Activated CD4-positive, alpha-beta T cell treated with anti-CD3 and anti-CD28 coated beads, Interleukin-2, Interleukin-4, amounts not matched to agents 100 ng/mL and 50 ng/mL, durations not matched to agents 16 hours and 8 hours (primary cell): ENCODE measurements at regions not wholly inside any gene's neighbourhood (a gene's known extent, or its start where the extent isn't known, plus 50 kb on each side); places are given as distances from the start of the nearest gene placed in this dataset.

Experiments used
- DNase-seq: peaks from one replicate; pipeline ENCODE4 v3.0.0-alpha.2; 2020; ENCODE audit warnings: low spot score

- DNase-seq: no peak
Measured at GRCh38 chr18:41237317-41237716, 717.7 kb upstream of the PIK3C3 start.

GRCh38 chr18:41231681-41232080 is 723.4 kb upstream of the PIK3C3 start:
- DNase-seq: no peak

GRCh38 chr18:41227993-41228392 is 727.0 kb upstream of the PIK3C3 start:
- DNase-seq: no peak

DNA sequence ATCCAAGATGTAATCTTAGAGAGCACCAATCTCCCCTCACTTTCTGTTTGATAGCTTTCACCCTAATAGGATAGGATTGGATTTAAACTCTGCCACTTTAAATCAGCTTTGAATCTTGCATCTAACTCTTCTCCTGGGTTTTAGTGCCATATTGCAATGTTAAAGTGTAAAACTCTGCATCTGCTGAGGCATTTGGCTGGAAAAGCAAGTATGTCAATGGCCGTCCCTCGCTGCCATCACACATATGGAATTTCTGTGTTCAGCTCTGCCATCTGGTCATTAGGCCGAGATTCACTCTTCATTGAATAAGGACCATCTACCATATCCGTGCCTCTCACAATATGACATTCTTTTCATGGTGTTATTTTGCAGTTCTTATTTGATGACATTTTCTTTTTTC is 728.1 kb upstream of the PIK3C3 start:
- DNase-seq: no peak

DNA sequence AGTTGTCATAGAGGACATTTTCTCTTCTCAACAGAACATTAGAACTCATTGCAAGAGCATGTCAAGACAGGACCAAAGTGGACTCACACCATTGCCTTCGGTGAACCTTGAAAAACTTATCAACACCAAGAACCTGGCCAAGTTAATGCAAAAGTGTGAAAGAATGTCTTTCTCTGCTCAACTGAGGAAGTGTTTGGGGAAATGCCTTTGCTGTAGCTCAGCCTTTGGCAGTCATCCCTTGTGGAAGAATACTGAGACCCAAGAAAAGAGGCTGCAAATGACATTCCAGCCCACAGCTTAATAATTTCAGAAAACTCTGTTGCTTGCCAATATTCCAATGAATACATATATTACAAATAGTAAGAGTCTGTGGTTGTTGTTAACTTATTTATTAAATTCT is 728.8 kb upstream of the PIK3C3 start:
- DNase-seq: no peak

- no peak for DNase-seq
Measured at GRCh38 chr18:41216341-41217003, 738.6 kb upstream of the PIK3C3 start.

GRCh38 chr18:41207706-41208105 is 747.3 kb upstream of the PIK3C3 start:
- DNase-seq: no peak

GRCh38 chr18:41206341-41206830 is 748.6 kb upstream of the PIK3C3 start:
- DNase-seq: no peak

DNA sequence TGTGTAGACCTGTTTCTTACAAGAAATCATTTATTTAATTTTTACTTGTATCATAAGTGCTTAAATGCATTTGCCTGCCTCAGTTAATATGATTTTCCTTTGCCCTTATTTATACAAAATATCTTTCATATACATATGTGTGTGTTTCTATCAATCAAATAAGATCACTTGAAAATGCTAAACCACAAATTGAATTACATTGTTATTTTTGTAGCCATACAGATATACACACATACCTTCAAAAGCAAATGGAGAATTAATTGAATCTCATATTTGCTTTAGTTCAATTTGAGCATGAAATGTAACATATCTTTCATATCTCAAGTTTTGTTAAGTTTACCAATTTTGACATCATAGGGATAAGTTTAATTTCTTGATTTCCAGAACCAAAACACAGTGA is 755.8 kb upstream of the PIK3C3 start:
- no peak for DNase-seq

DNA sequence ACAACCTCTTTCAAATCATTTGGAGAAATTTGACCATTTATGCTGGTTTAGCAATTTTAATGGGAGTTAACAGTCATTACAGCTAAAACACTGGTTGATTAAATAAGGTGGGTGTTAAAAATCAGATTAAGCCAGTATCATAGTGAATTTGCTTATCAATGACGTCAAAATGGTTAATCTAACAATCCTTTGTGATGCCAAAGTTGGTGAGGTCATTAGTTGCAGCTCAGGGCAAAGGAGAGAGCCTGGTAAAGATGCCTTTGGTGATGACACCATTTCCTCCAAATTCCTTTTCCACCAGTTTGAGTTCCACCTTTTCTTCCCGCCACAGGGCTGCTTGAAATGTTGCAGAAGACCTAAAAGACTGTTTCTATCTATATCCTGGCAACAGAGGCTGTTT is 757.1 kb upstream of the PIK3C3 start:
- DNase-seq: no peak

DNA sequence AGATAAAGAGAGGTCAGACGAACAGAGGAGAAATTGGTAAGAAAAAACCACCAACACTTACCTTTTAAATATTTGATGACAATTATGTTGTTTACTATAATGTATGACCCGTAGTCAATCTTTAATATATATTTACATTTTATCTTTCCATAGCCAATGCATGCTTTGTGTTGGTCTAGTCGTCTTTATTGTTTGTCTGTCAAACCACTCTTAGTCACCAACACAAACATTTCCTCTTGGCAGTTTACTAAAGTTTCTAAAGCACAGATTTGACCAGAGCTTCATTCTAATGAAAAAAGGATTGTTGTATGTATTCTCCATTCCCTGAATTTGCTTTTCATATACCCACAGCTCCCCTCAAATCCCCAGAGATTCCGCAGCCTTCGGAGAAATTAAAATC is 784.7 kb upstream of the PIK3C3 start:
- DNase-seq: no peak

- no peak for DNase-seq
Measured at GRCh38 chr18:41165625-41166024, 789.4 kb upstream of the PIK3C3 start.

DNA sequence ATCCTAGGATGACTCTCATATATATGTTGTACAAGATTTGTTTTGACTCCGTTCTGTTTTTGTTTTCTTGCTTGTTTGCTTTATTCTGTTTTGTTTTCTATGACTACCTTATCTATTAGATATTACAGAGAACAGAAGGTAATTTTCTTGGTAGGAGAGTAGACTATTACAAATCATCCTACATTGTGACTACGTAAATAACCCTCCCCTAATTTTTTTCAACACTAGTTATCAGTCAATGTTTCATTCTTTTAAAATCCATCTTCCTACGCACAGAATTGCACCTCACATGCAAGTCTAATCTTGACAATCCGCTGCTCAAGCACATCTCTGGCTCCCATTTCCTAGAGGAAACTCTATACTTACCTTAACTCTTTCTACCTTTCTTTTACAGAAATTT is 792.3 kb upstream of the PIK3C3 start:
- DNase-seq: no peak

- no peak for DNase-seq
Measured at GRCh38 chr18:41162191-41162590, 792.8 kb upstream of the PIK3C3 start.

GRCh38 chr18:41155910-41156851 is 798.9 kb upstream of the PIK3C3 start:
- DNase-seq: no peak

DNA sequence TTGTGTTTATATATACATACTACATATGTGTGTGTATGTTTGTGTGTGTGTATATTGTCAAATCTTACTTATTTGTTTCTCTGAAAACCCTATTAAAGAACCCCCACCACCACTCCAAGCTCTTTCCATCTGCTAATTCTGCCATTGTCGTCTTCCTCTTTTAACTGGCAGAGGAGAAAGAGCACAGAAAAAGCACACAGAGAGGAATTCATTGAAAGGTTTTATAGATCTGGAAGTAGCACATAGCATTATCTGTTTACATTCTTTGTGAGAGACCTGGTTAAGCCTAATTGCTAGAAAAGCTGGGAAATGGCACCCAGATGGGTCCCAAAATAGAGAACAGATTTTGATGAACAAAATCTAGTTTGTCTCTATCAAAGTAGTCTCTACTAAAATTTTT is 800.0 kb upstream of the PIK3C3 start:
- DNase-seq: no peak

GRCh38 chr18:41153871-41154270 is 801.2 kb upstream of the PIK3C3 start:
- DNase-seq: no peak

- DNase-seq: no peak
Measured at GRCh38 chr18:41150316-41150715, 804.7 kb upstream of the PIK3C3 start.

GRCh38 chr18:41146301-41146700 is 808.7 kb upstream of the PIK3C3 start:
- no peak for DNase-seq

DNA sequence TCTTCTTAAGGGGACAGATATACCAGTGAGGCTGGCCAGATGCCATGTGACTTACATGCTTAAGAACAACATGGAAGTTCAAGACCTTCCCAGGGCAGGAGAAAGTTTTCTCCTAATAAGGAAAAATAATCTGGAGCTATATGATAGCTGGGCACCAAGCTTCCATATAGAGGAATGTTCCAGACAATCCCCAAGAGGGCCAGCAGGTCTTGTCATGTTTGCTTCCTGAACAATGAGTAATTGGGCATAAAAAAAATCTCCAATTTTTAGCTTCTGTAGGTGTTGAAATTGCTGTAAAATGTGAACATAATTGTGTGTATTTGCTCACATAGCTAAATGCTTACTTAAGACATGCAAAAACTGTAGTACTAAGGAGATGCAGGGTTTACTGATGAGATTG is 809.5 kb upstream of the PIK3C3 start:
- no peak for DNase-seq

DNA sequence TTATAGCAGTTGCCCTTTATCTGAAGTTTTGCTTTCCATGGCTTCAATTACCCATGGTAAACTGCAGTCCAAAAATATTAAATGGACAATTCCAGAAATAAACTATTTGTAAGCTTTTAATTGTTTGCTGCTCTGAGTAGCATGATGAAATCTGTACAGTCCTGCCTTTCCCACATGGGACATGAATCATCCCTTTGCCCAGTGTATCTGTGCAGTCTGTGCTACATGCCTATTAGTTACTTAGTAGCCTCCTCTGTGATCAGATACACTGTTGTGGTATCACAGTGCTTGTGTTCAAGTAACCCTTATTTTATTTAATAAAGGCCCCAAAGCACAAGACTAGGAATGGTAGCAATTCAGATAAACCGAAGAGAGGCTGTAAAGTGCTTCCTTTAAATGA is 810.6 kb upstream of the PIK3C3 start:
- DNase-seq: no peak

- no peak for DNase-seq
Measured at GRCh38 chr18:41140506-41140905, 814.5 kb upstream of the PIK3C3 start.

- no peak for DNase-seq
Measured at GRCh38 chr18:41135146-41135545, 819.9 kb upstream of the PIK3C3 start.
